ENCODE measurements at regions not wholly inside any gene's neighbourhood (a gene's known extent, or its start where the extent isn't known, plus 50 kb on each side); places are given as distances from the start of the nearest gene placed in this dataset.
A peak's percentile ranks its signal among the peaks of the same experiment; 100 is the strongest.

- H3K9me3 Mint-ChIP-seq = no peaks in the 10 kb centered on the region
- H3K27me3 Mint-ChIP-seq (ENCODE audit: low read depth) = no peaks in the 10 kb centered on the region
These were observed 930.4 kb upstream of the CDH8 start for GRCh38 chr16:62966626-62967025.

DNA sequence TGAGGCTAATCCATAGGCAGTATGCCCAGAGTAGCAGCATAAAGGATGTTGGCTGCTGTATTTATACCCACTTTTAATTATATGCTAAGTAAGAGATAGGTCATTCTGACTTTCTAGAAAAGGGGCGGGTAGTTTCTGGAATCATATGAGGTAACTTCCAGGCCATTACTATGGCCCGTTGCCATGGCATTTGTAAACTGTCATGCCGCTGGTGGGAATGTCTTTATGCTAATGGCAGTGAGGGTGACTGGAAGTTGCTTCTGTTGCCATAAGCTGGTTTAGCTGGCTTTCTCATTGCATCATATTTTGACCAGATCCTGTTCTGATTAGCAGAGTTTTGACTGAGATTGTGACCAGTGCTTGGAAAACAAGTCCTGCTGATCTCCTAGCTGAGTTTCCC, 929.6 kb upstream of the CDH8 start:
- H3K9me3 Mint-ChIP-seq = no peaks in the 10 kb centered on the region
- H3K27ac Mint-ChIP-seq = no peak overlapping the region
- H3K36me3 Mint-ChIP-seq (ENCODE audit: low read depth) = no peaks in the 10 kb centered on the region
- no peak overlapping the region for H3K4me3 Mint-ChIP-seq
- no peak for TF ChIP-seq CTCF (IDR thresholded peaks at IDR 0.05; ENCODE audit: unreplicated experiment in 3 of 3)
- H3K27me3 Mint-ChIP-seq (ENCODE audit: low read depth) = no peaks in the 10 kb centered on the region
- no peaks in the 10 kb centered on the region for H3K4me1 Mint-ChIP-seq

More at GRCh38 chr16:62966626-62967025, 930.4 kb upstream of the CDH8 start:
- H3K4me1 Mint-ChIP-seq = peaks cover 4% of the 10 kb centered on the region
- H3K4me3 Mint-ChIP-seq = no peak overlapping the region
- no peaks in the 10 kb centered on the region for H3K36me3 Mint-ChIP-seq (ENCODE audit: low read depth)
- no peak overlapping the region for H3K27ac Mint-ChIP-seq
- no peak for TF ChIP-seq CTCF (IDR thresholded peaks at IDR 0.05; ENCODE audit: unreplicated experiment in 3 of 3)

DNA sequence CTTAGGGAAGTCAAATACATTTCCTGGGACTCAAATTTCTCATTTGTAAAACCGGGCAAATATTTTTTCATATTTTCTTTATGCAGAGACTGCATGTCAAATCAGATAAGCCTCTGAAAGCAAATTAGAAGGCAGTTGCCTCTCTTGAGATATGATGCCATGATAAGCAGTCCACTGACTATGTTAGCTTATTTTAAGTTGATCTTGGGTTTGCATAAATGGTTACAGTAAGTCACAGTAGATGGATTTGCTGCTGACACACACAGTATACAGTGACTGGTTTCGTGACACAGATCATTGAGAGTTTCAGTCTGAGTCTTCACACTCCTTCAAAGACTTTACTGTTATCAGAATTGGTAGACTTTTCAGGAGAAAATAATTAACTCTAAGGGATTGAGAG, 927.6 kb upstream of the CDH8 start:
- Mint-ChIP-seq H3K27me3 (ENCODE audit: low read depth) (no peaks in the 10 kb centered on the region), H3K36me3 (ENCODE audit: low read depth) (no peaks in the 10 kb centered on the region), H3K4me1 (no peaks in the 10 kb centered on the region), H3K9me3 (no peaks in the 10 kb centered on the region), H3K4me3 (no peak overlapping the region), H3K27ac (no peak overlapping the region)
- no peak for TF ChIP-seq CTCF (IDR thresholded peaks at IDR 0.05; ENCODE audit: unreplicated experiment in 3 of 3)

DNA sequence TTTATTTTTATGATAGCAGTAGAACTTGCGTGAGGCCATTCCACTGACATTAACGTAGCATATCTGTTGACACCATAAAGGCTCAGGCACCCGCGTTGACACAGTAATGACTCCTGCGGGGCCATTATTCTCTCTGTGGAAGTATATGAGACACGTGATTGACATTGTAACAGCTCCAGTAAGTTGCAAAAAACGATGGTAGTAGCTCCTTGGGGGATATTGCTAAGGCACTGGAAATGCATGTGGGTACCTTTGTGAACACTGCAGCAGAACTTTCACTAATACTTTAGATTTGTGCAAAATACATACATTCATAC, 918.8 kb upstream of the CDH8 start:
- H3K4me1 Mint-ChIP-seq = peaks cover 4% of the 10 kb centered on the region
- TF ChIP-seq CTCF (IDR thresholded peaks at IDR 0.05; ENCODE audit: unreplicated experiment in 3 of 3) = no peak
- peaks cover 3% of the 10 kb centered on the region for H3K9me3 Mint-ChIP-seq
- H3K27me3 Mint-ChIP-seq (ENCODE audit: low read depth) = peaks cover 7% of the 10 kb centered on the region
- H3K36me3 Mint-ChIP-seq (ENCODE audit: low read depth) = no peaks in the 10 kb centered on the region
- no peak overlapping the region for H3K27ac Mint-ChIP-seq
- H3K4me3 Mint-ChIP-seq = no peak overlapping the region

GRCh38 chr16:62954144-62955032, 918.1 kb upstream of the CDH8 start:
- Mint-ChIP-seq H3K27me3 (ENCODE audit: low read depth) (peaks cover 7% of the 10 kb centered on the region), H3K9me3 (peaks cover 3% of the 10 kb centered on the region), H3K27ac (peak overlapping the region in 1 of 3 experiments; percentile 35), H3K4me1 (peaks cover 4% of the 10 kb centered on the region), H3K36me3 (ENCODE audit: low read depth) (no peaks in the 10 kb centered on the region), H3K4me3 (no peak overlapping the region)
- TF ChIP-seq CTCF (IDR thresholded peaks at IDR 0.05; ENCODE audit: unreplicated experiment in 3 of 3) = no peak

- Mint-ChIP-seq H3K27ac (no peak overlapping the region), H3K27me3 (ENCODE audit: low read depth) (peaks cover 7% of the 10 kb centered on the region), H3K9me3 (no peaks in the 10 kb centered on the region), H3K4me3 (no peak overlapping the region), H3K36me3 (ENCODE audit: low read depth) (no peaks in the 10 kb centered on the region), H3K4me1 (peaks cover 4% of the 10 kb centered on the region)
- TF ChIP-seq CTCF (IDR thresholded peaks at IDR 0.05; ENCODE audit: unreplicated experiment in 3 of 3) = no peak
These were observed 914.1 kb upstream of the CDH8 start for GRCh38 chr16:62950351-62950750.

All from nephron (organoid).